ENCODE measurements at regions not wholly inside any gene's neighbourhood (a gene's known extent, or its start where the extent isn't known, plus 50 kb on each side); places are given as distances from the start of the nearest gene placed in this dataset.

GRCh38 chr12:92458996-92459395 is 243.8 kb upstream of the PLEKHG7 start:
- TF ChIP-seq CTCF (IDR thresholded peaks at IDR 0.05) (no peak), PHF8 (IDR thresholded peaks at IDR 0.05; ENCODE audit: borderline replicate concordance, low read depth) (no peak), ATOH8 (CRISPR knock-in tag; IDR thresholded peaks at IDR 0.05; ENCODE audit: low read depth) (no peak), POLR2A (IDR thresholded peaks at IDR 0.05; ENCODE audit: low read length) (no peak), ZSCAN20 (CRISPR knock-in tag; IDR thresholded peaks at IDR 0.05) (no peak), JUNB (IDR thresholded peaks at IDR 0.05) (no peak), RFX5 (IDR thresholded peaks at IDR 0.05) (no peak), CHD4 (IDR thresholded peaks at IDR 0.05; ENCODE audit: borderline replicate concordance) (no peak), MAX (IDR thresholded peaks at IDR 0.05) (no peak), SREBF2 (IDR thresholded peaks at IDR 0.05) (no peak)

All from A549 (cell line).